ENCODE measurements at regions not wholly inside any gene's neighbourhood (a gene's known extent, or its start where the extent isn't known, plus 50 kb on each side); places are given as distances from the start of the nearest gene placed in this dataset.

DNA sequence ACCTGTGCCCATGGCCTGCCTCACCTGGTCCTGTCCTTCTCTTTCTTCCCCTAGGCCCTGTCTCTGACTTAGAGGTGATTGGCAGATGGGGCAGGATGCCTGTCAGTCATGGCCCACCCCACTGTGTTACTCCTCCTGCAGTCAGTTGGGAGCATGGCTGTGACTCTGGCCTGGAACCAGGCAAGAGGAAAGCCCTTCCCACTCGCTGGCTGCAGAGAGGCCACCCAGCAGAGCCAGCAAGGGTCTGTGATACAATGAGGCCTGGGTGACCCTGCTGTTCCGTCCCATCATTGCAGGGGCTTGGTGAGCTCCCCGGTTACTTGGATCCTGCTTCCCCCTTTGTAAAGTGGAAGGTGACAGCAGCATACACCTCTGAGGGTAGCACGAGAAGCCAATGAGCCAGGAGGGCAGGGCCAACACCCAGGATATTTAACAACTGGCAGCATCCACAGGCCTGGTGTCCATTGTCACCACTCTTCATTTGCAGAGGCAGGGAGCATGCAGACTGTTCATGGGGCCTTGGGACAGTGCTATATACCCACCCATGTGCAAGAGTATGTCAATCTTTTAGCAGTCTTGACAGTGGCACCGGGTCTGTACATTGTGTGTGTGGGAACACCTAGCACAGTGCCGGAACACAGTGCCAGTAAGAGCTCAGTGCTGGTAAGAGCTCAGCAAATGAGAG, 191.0 kb upstream of the C1orf174 start:
- TF ChIP-seq, protein P1, sequence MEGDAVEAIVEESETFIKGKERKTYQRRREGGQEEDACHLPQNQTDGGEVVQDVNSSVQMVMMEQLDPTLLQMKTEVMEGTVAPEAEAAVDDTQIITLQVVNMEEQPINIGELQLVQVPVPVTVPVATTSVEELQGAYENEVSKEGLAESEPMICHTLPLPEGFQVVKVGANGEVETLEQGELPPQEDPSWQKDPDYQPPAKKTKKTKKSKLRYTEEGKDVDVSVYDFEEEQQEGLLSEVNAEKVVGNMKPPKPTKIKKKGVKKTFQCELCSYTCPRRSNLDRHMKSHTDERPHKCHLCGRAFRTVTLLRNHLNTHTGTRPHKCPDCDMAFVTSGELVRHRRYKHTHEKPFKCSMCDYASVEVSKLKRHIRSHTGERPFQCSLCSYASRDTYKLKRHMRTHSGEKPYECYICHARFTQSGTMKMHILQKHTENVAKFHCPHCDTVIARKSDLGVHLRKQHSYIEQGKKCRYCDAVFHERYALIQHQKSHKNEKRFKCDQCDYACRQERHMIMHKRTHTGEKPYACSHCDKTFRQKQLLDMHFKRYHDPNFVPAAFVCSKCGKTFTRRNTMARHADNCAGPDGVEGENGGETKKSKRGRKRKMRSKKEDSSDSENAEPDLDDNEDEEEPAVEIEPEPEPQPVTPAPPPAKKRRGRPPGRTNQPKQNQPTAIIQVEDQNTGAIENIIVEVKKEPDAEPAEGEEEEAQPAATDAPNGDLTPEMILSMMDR (IDR thresholded peaks at IDR 0.05), result no peak
- TF ChIP-seq POLR2AphosphoS5 (IDR thresholded peaks at IDR 0.05; ENCODE audit: low read depth, low read length) (no peak), TCF7L2 (IDR thresholded peaks at IDR 0.05; ENCODE audit: low read depth, low read length) (no peak)

Measured in Panc1 (cell line).